ENCODE measurements at regions not wholly inside any gene's neighbourhood (a gene's known extent, or its start where the extent isn't known, plus 50 kb on each side); places are given as distances from the start of the nearest gene placed in this dataset.

- CTCF ChIA-PET, result no interaction called here
- Mint-ChIP-seq H3K9me3 (no peaks in the 10 kb centered on the region), H3K27ac (no peak overlapping the region), H3K27me3 (no peaks in the 10 kb centered on the region), H3K4me1 (no peaks in the 10 kb centered on the region), H3K4me3 (no peak overlapping the region), H3K36me3 (no peaks in the 10 kb centered on the region)
- DNase-seq, result no peak
Measured at GRCh38 chr5:93300945-93301344, 280.1 kb downstream of the NR2F1-AS1 start.

DNA sequence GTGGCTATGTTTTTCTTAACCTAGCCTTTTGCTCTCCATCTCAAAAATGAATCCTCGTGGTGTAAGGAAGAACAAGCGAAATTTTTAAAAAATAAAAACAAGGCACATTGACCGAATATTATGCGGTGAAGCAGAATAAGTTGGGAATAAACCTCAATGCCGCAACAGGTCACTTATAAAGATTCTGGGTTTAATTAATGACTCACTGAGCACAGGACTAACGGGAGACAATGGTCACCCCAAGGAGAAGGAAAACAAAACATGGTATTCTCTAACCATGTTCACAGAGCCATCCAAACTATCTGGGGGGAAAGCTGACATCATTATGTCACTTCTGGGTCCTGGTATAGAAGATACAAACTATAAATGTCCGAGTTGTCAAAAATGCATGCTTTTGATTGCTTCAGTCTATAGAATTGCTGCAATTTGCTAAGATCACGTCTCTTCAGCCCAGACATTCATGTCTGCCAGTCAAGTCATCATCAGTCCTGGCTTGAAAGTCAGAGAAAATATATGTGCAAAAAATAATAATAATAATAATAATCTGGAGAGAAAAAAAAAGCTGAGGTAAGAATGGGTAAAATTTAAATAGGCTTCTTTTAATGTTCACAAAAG, 280.6 kb downstream of the NR2F1-AS1 start:
- CTCF ChIA-PET, result no interaction called here
- Mint-ChIP-seq H3K27me3 (no peaks in the 10 kb centered on the region), H3K4me1 (no peaks in the 10 kb centered on the region), H3K4me3 (no peak overlapping the region), H3K9me3 (no peaks in the 10 kb centered on the region), H3K27ac (no peak overlapping the region), H3K36me3 (no peaks in the 10 kb centered on the region)
- no peak for DNase-seq

DNA sequence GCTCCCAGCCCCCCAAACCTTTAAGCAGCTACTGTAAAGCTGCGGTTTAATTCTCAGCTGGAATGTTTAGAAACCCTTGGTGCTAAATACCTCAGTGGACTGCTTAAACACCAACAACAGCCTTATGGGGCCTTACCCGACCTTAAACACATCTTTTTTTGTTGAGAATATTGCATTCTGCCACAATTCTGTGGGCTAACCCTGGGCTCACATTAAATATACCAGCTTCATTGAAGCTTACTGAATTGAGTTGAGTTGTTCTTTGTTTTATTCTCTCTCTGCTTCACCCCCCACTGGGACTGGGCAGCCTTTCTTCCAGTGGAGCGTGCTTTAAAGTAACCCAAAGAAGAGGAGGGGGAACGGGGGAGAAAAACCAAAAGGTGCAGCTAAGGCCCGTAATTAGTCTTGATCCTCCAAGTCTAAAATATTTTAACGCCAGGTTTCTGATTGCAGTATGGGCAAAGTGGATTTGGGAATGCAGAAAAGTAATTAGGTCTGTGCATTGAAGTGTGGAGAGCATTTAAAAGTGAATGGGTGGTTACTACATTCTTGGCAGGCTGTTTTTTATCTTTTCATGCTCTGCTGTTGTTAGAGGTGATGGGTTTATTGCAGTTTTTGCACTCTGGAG, 281.2 kb downstream of the NR2F1-AS1 start:
- Mint-ChIP-seq H3K36me3 (no peaks in the 10 kb centered on the region), H3K4me1 (no peaks in the 10 kb centered on the region), H3K4me3 (no peak overlapping the region), H3K27ac (no peak overlapping the region), H3K9me3 (no peaks in the 10 kb centered on the region), H3K27me3 (no peaks in the 10 kb centered on the region)
- no peak for DNase-seq
- CTCF ChIA-PET, result no interaction called here

DNA sequence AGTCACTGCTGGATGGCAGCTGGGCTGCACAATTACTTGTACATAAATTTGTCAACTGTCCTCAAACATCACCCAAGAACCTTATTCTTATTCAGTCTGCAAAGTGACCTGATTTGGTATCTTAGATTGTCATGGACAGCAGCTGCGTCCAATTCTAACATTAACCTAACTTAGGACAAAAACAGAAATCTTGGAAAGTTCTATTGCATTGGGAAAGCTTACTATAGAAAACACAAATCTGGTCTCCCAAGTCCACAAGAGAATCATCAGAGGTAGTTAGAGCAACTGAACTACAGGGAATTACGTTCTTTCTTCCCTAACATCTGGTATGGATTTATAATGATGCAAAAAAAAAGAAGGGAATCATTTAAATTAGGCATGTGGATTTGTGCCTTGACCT, 283.9 kb downstream of the NR2F1-AS1 start:
- no peaks in the 10 kb centered on the region for H3K36me3 Mint-ChIP-seq
- DNase-seq, result no peak
- CTCF ChIA-PET, result no interaction called here
- H3K4me1 Mint-ChIP-seq, result no peaks in the 10 kb centered on the region
- no peaks in the 10 kb centered on the region for H3K27me3 Mint-ChIP-seq
- H3K27ac Mint-ChIP-seq, result no peak overlapping the region
- no peaks in the 10 kb centered on the region for H3K9me3 Mint-ChIP-seq
- no peak overlapping the region for H3K4me3 Mint-ChIP-seq

DNA sequence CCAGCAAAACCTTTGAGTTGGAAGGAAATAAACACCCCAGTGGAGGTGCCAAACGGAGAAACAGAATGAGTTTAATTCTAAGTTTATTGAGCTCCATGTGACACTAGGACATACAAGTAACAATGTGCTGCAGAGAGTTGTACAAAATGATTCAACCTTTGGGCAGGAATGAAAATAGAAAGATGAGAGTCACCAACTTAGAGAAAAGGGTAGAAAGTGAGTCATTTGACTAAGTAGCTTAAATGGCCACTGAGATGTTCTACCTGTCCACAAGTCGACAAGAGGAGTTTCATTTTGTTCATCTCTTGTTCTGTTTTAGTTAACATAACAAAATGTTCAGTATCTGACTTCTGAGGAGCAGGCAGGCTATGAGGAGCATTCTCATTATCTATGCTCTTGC, 284.7 kb downstream of the NR2F1-AS1 start:
- CTCF ChIA-PET, result no interaction called here
- Mint-ChIP-seq H3K9me3 (no peaks in the 10 kb centered on the region), H3K27me3 (no peaks in the 10 kb centered on the region), H3K4me3 (no peak overlapping the region), H3K36me3 (no peaks in the 10 kb centered on the region), H3K27ac (no peak overlapping the region), H3K4me1 (no peaks in the 10 kb centered on the region)
- DNase-seq, result no peak

- Mint-ChIP-seq H3K4me1 (no peaks in the 10 kb centered on the region), H3K36me3 (no peaks in the 10 kb centered on the region), H3K9me3 (no peaks in the 10 kb centered on the region), H3K4me3 (no peak overlapping the region), H3K27ac (no peak overlapping the region), H3K27me3 (no peaks in the 10 kb centered on the region)
- no peak for DNase-seq
- CTCF ChIA-PET, result interaction anchor here (0.5 kb wide), 1 partner anchor 474 kb away, joined by 3 read pairs; no protein-coding TSS in a partner anchor
Measured at GRCh38 chr5:93294996-93295395, 286.0 kb downstream of the NR2F1-AS1 start.

- H3K27me3 Mint-ChIP-seq, result no peaks in the 10 kb centered on the region
- H3K4me3 Mint-ChIP-seq, result no peak overlapping the region
Measured at GRCh38 chr5:93294199-93294598, 286.8 kb downstream of the NR2F1-AS1 start.

DNA sequence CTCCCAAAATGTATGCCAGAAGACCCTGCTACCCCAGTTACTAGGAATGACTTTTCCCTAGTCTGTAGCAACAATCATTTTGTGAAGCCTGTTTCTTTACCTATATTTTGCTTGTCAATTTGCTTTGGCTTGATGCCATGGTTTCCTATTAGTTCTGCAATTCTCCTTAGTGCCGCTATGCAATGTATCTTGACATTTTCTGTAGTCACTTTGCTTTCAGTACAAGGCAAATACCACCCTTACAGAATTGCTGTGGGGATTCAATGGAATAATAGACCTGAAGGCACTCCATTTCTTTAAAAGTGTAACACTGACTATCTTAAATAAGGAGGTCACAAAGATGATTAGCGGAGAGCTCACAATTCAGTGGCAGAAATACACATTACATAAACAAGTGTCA, 291.1 kb downstream of the NR2F1-AS1 start:
- H3K9me3 Mint-ChIP-seq, result peaks cover 12% of the 10 kb centered on the region
- H3K4me3 Mint-ChIP-seq, result no peak overlapping the region
- no peaks in the 10 kb centered on the region for H3K4me1 Mint-ChIP-seq
- no peaks in the 10 kb centered on the region for H3K27me3 Mint-ChIP-seq
- H3K36me3 Mint-ChIP-seq, result no peaks in the 10 kb centered on the region
- DNase-seq, result no peak
- CTCF ChIA-PET, result no interaction called here
- no peak overlapping the region for H3K27ac Mint-ChIP-seq

More at GRCh38 chr5:93294199-93294598, 286.8 kb downstream of the NR2F1-AS1 start:
- H3K4me1 Mint-ChIP-seq, result no peaks in the 10 kb centered on the region
- H3K27ac Mint-ChIP-seq, result no peak overlapping the region
- CTCF ChIA-PET, result no interaction called here
- no peaks in the 10 kb centered on the region for H3K9me3 Mint-ChIP-seq
- no peak for DNase-seq
- H3K36me3 Mint-ChIP-seq, result no peaks in the 10 kb centered on the region

DNA sequence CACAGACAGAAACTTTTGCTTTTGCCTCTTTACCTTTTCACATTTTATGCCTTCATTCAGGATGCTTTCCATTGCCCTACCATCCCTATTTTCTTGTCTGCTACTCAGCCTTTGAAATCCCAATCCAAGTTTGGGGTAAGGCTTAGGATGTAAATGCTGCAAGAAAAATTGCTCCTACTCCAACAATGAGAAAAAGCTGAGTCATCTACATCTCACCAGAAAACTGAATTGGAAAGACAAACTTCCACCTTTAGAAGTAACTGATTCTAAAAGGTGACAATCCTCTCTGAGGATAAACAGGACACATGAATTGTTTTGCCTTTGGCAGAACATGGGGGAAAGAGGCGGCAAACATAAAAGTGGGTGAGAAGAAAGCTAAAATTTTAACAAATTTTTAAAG, 295.6 kb downstream of the NR2F1-AS1 start:
- H3K4me1 Mint-ChIP-seq, result no peaks in the 10 kb centered on the region
- peaks cover 12% of the 10 kb centered on the region for H3K9me3 Mint-ChIP-seq
- H3K36me3 Mint-ChIP-seq, result no peaks in the 10 kb centered on the region
- no peak overlapping the region for H3K4me3 Mint-ChIP-seq
- H3K27ac Mint-ChIP-seq, result no peak overlapping the region
- no peaks in the 10 kb centered on the region for H3K27me3 Mint-ChIP-seq
- DNase-seq, result no peak
- CTCF ChIA-PET, result no interaction called here

DNA sequence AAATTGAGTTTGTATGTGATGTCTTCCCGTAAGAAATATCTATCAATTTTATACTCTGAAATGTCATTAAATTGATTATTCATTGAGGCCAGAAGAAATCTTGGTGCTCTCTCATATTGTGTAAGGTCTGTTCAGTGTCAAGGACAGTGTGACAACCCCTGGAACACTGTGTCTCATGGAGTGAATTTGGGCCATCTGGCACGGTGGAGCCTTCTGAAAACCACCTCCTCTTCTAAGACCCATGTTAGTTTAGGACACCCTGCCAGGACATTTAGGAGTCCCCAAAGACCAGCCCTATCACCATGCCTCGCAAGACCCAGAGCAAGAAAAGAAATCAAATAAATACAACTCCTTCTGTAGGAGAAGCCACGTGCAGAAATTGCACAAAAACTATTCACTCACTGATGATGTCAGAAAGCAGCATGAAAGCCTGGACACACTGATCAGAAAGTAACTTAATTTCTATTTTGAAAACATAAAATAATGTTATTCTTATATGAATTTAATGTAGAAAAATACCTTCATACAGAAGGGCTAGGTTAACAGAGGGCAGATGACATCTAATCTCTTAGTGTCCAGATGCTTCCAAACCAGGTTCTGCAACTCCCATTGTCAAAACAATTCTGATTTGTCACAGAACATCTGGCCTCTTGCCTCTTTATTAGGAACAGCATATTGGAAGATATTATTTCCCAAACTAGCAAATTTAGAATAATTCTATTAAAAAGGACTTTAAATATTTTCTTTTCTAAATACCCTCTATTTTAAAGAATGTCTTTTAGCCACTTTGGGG, 298.8 kb downstream of the NR2F1-AS1 start:
- H3K4me3 Mint-ChIP-seq, result no peak overlapping the region
- no peaks in the 10 kb centered on the region for H3K36me3 Mint-ChIP-seq
- no peaks in the 10 kb centered on the region for H3K4me1 Mint-ChIP-seq
- H3K27me3 Mint-ChIP-seq, result no peaks in the 10 kb centered on the region
- no peak overlapping the region for H3K27ac Mint-ChIP-seq
- DNase-seq, result no peak
- peaks cover 12% of the 10 kb centered on the region for H3K9me3 Mint-ChIP-seq
- CTCF ChIA-PET, result no interaction called here

GRCh38 chr5:93280518-93280917, 300.5 kb downstream of the NR2F1-AS1 start:
- no peaks in the 10 kb centered on the region for H3K36me3 Mint-ChIP-seq
- no peak overlapping the region for H3K27ac Mint-ChIP-seq
- DNase-seq, result no peak
- CTCF ChIA-PET, result no interaction called here
- no peaks in the 10 kb centered on the region for H3K4me1 Mint-ChIP-seq
- H3K27me3 Mint-ChIP-seq, result no peaks in the 10 kb centered on the region
- no peak overlapping the region for H3K4me3 Mint-ChIP-seq
- peaks cover 4% of the 10 kb centered on the region for H3K9me3 Mint-ChIP-seq

GRCh38 chr5:93279296-93279963, 301.6 kb downstream of the NR2F1-AS1 start:
- CTCF ChIA-PET, result no interaction called here
- no peak overlapping the region for H3K4me3 Mint-ChIP-seq
- no peaks in the 10 kb centered on the region for H3K9me3 Mint-ChIP-seq
- no peaks in the 10 kb centered on the region for H3K36me3 Mint-ChIP-seq
- H3K27me3 Mint-ChIP-seq, result no peaks in the 10 kb centered on the region
- no peak overlapping the region for H3K27ac Mint-ChIP-seq
- DNase-seq, result no peak
- H3K4me1 Mint-ChIP-seq, result no peaks in the 10 kb centered on the region

GRCh38 chr5:93278896-93279295, 302.1 kb downstream of the NR2F1-AS1 start:
- DNase-seq, result no peak
- Mint-ChIP-seq H3K36me3 (no peaks in the 10 kb centered on the region), H3K4me1 (no peaks in the 10 kb centered on the region), H3K27me3 (no peaks in the 10 kb centered on the region), H3K9me3 (no peaks in the 10 kb centered on the region), H3K27ac (no peak overlapping the region), H3K4me3 (no peak overlapping the region)
- CTCF ChIA-PET, result no interaction called here

- no peak overlapping the region for H3K4me3 Mint-ChIP-seq
- H3K9me3 Mint-ChIP-seq, result no peaks in the 10 kb centered on the region
- CTCF ChIA-PET, result no interaction called here
- no peak overlapping the region for H3K27ac Mint-ChIP-seq
- DNase-seq, result no peak
- H3K27me3 Mint-ChIP-seq, result no peaks in the 10 kb centered on the region
- no peaks in the 10 kb centered on the region for H3K4me1 Mint-ChIP-seq
- no peaks in the 10 kb centered on the region for H3K36me3 Mint-ChIP-seq
Measured at GRCh38 chr5:93277051-93277450, 304.0 kb downstream of the NR2F1-AS1 start.

GRCh38 chr5:93275376-93275775, 305.6 kb downstream of the NR2F1-AS1 start:
- H3K4me3 Mint-ChIP-seq, result no peak overlapping the region
- no peaks in the 10 kb centered on the region for H3K36me3 Mint-ChIP-seq
- no peaks in the 10 kb centered on the region for H3K27me3 Mint-ChIP-seq
- no peak for DNase-seq
- H3K9me3 Mint-ChIP-seq, result no peaks in the 10 kb centered on the region
- no peak overlapping the region for H3K27ac Mint-ChIP-seq
- H3K4me1 Mint-ChIP-seq, result no peaks in the 10 kb centered on the region
- CTCF ChIA-PET, result no interaction called here
